ENCODE measurements at regions not wholly inside any gene's neighbourhood (a gene's known extent, or its start where the extent isn't known, plus 50 kb on each side); places are given as distances from the start of the nearest gene placed in this dataset.
"Not testable (repeated sequence)": the region's sequence is repeated elsewhere in the genome, so short reads cannot be mapped to it uniquely, and the experiment has no call there.

GRCh38 chr1:222384531-222384930 lies 163.4 kb downstream of the HHIPL2 start:
- Histone ChIP-seq H3K27me3 (no peaks in the 10 kb centered on the region; the same call in 1 of the 2 replicates), H3K36me3 (no peaks in the 10 kb centered on the region), H3K4me3 (no peak overlapping the region), H3K9me3 (0 out of 2 replicates have a peak, but pooled peaks cover 3% of the 10 kb centered on the region)
- no peak for DNase-seq

DNA sequence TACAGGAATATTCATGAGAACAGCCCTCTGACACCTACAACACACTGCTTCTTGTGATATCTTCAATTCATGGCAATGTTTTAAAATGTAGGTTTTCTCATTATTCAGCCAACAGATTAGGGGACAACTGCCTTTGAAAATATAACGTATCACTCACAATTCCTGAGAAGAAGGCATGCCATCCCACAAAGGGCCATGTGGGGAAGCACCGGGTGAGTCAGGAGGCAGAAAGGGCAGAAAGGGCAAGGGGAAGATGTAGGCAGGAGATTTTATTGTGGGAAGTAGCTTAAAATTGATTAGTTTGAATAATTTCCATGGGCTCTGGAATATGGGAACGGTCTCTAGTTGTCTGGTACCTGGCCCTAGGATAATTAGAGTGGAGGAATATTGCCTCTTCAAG lies 165.7 kb downstream of the HHIPL2 start:
- H3K27me3 ChIP-seq: no peaks in the 10 kb centered on the region; the same call in 1 of the 2 replicates
- H3K9me3 ChIP-seq: 0 out of 2 replicates have a peak, but pooled peaks cover 3% of the 10 kb centered on the region
- H3K4me3 ChIP-seq: no peak overlapping the region
- no peak for DNase-seq
- H3K36me3 ChIP-seq: no peaks in the 10 kb centered on the region

GRCh38 chr1:222377428-222378088 lies 170.3 kb downstream of the HHIPL2 start:
- Histone ChIP-seq H3K27me3 (no peaks in the 10 kb centered on the region; the same call in 1 of the 2 replicates), H3K4me3 (no peak overlapping the region), H3K9me3 (no peaks in the 10 kb centered on the region), H3K36me3 (no peaks in the 10 kb centered on the region)
- DNase-seq: no peak

DNA sequence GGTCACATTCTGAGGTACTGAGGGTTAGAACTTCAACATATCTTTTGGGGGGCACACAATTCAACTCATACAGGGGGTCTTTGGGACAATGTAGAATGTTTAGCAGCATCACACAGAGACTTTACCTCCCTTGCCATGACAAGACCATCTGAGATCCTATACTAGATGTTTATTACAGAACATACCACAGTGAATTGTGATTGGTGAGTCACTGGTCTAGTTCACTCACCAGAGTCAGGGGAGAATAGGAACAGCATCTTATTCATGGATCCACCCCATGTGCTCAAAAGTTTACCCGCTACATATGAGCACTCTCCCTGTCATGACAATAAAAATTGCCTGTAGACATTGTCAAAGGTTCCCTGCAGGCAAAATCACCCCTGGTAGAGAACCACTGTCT lies 171.1 kb downstream of the HHIPL2 start:
- H3K4me3 ChIP-seq, H3K27me3 ChIP-seq, H3K36me3 ChIP-seq, H3K9me3 ChIP-seq, DNase-seq: not testable (repeated sequence)

GRCh38 chr1:222375701-222376100 lies 172.2 kb downstream of the HHIPL2 start:
- Histone ChIP-seq H3K27me3 (no peaks in the 10 kb centered on the region), H3K4me3 (no peak overlapping the region), H3K36me3 (no peaks in the 10 kb centered on the region), H3K9me3 (no peaks in the 10 kb centered on the region)
- no peak for DNase-seq

- Histone ChIP-seq H3K36me3 (no peaks in the 10 kb centered on the region), H3K9me3 (no peaks in the 10 kb centered on the region), H3K27me3 (no peaks in the 10 kb centered on the region), H3K4me3 (no peak overlapping the region)
- no peak for DNase-seq
Observed at GRCh38 chr1:222373831-222374602, 173.9 kb downstream of the HHIPL2 start.

DNA sequence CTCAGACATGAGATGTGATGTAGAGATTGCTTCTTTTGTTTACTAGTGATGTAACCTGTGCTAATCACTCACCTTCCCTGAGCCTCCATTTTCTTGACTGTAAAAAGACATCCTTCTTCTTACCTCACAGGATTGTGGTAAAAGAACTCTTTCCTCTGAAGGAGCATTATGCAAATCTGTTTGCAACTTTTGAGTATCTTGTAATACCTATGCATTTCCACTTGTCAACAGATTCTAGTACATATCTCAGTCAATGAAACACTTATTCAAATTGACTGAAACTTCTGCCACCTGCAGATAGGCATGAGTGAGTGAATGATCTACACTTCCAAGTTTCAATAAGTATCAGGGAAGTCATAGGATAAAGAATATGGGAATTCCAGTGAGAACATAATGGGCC lies 174.7 kb downstream of the HHIPL2 start:
- Histone ChIP-seq H3K36me3 (no peaks in the 10 kb centered on the region), H3K4me3 (no peak overlapping the region), H3K27me3 (no peaks in the 10 kb centered on the region), H3K9me3 (no peaks in the 10 kb centered on the region)
- no peak for DNase-seq

GRCh38 chr1:222372221-222372620 lies 175.7 kb downstream of the HHIPL2 start:
- Histone ChIP-seq H3K4me3 (no peak overlapping the region), H3K36me3 (no peaks in the 10 kb centered on the region), H3K27me3 (no peaks in the 10 kb centered on the region), H3K9me3 (no peaks in the 10 kb centered on the region)
- peak; percentile 72 for DNase-seq

DNA sequence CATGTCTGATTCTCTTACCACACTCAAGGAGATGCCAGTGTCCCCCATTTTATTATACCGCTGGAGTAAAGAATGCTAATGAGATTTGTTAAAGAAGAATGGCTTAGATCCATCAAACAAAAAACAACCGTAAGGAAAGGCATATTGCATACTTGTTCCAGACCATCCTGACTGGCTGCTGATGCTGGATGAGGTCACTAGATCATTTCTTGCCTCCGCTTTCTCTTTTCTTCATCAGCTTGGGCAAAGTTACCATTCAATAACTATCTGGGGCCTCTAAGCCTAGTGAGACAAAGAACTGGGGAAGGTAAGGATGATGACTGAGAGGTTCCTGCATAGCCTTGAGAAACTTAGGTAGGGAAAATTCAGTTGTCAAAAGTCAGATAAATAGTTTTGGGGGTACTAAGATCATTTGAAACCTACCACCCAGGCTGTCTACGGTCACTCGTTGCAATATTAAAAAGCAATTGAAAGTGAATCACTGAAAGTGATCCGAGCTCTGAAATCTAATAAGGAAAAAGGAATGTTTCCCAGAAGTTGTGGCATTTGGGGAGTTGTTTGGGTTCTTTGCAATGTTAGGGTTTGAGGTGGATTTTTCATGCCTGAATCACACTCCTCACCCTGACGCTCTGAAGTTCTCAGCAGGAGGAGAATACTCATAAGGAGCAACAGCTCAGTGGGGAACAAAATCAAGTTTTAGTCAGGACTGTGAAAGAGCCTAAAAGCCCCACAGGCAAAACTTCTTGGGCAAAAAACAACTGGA lies 176.8 kb downstream of the HHIPL2 start:
- peak; percentile 69 for DNase-seq
- H3K27me3 ChIP-seq: no peaks in the 10 kb centered on the region
- H3K9me3 ChIP-seq: no peaks in the 10 kb centered on the region
- H3K36me3 ChIP-seq: no peaks in the 10 kb centered on the region
- H3K4me3 ChIP-seq: no peak overlapping the region

- DNase-seq: peak; percentile 69
Observed at GRCh38 chr1:222370081-222370912, 177.6 kb downstream of the HHIPL2 start.

DNA sequence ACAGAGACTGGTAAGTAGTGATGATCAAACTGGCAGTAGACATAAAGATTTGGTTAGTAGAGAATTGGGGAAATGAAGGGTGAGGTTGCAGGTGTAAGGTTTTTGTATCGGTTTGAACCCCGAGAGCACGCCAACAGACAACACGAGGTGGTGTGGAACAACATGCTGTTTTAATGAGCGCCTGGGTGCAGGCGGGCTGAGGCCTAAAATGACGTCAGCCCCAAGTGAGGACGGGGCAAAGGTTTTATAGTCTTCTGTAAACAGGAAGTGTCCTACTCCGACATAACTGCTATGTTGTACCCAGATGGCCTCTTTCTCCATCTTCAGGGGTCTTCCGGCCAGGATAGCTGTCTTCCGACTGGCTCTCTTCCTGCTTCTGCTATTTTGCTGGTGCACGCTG lies 178.8 kb downstream of the HHIPL2 start:
- H3K36me3 ChIP-seq: no peaks in the 10 kb centered on the region
- H3K4me3 ChIP-seq: no peak overlapping the region
- H3K9me3 ChIP-seq: no peaks in the 10 kb centered on the region
- H3K27me3 ChIP-seq: no peaks in the 10 kb centered on the region
- no peak for DNase-seq

More at GRCh38 chr1:222370081-222370912, 177.6 kb downstream of the HHIPL2 start:
- no peak overlapping the region for H3K4me3 ChIP-seq
- no peaks in the 10 kb centered on the region for H3K27me3 ChIP-seq
- H3K9me3 ChIP-seq: no peaks in the 10 kb centered on the region
- H3K36me3 ChIP-seq: no peaks in the 10 kb centered on the region

DNA sequence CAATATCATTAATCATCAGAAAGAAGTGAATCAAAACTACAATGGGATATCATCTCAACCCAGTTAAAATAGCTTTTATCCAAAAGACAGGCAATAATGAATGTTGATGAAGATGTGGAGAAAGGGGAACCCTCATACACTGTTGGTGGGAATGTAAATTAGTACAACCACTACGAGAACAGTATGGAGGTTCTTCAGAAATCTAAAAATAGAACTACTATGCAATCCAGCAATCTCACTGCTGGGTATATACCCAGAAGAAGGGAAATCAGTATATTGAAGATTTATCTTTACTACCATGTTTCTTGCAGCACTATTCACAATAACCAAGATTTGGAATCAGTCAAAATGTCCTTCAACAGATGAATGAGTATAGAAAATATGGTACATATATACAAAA lies 189.8 kb downstream of the HHIPL2 start:
- Histone ChIP-seq H3K9me3 (no peaks in the 10 kb centered on the region; the same call in 1 of the 2 replicates), H3K4me3 (no peak overlapping the region), H3K27me3 (0 out of 2 replicates have a peak, but pooled peaks cover 4% of the 10 kb centered on the region), H3K36me3 (no peaks in the 10 kb centered on the region)
- DNase-seq: no peak

- no peaks in the 10 kb centered on the region for H3K36me3 ChIP-seq
- DNase-seq: no peak
- no peak overlapping the region for H3K4me3 ChIP-seq
- H3K27me3 ChIP-seq: 0 out of 2 replicates have a peak, but pooled peaks cover 4% of the 10 kb centered on the region
- H3K9me3 ChIP-seq: no peaks in the 10 kb centered on the region; the same call in 1 of the 2 replicates
Observed at GRCh38 chr1:222357252-222357651, 190.7 kb downstream of the HHIPL2 start.

DNA sequence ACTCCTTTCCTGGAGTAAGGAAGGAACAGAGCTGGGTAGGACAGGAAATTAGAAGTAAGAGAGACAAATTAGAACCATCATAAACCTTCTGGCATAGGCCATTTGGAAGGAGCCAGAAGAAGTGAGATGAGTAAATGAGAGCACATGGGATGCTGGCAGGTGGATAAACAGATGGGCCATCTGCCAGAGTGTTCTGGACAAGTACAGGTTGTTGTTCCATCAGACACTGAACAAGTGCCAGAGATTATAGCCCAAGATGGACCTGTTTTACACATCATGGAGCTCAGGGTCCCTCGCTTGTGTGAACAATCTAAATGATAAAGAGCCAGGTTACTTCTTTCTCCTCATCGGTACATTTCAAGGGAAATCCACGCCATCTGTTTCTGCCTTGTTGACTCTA lies 200.3 kb downstream of the HHIPL2 start:
- Histone ChIP-seq H3K4me3 (no peak overlapping the region), H3K27me3 (no peaks in the 10 kb centered on the region; the same call in 1 of the 2 replicates), H3K36me3 (no peaks in the 10 kb centered on the region), H3K9me3 (no peaks in the 10 kb centered on the region)
- no peak for DNase-seq

DNA sequence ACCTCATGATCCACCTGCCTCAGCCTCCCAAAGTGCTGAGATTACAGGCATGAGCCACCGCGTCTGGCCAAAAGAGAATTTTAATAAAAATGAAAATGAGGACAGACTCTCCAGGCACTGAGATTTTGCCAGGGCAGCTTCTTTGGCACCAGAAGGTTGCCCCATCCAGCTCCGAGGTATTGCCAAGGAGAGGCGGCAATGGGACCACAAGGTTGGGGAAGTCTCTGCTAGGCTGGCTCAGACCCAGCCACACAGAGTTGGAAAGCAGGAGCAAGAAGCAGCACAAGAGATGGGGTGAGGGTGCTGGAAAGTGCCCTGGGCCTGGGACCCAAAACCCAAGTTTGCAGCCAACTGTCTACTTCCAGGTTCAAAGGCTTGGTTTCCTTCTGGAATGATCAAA lies 200.9 kb downstream of the HHIPL2 start:
- Histone ChIP-seq H3K36me3 (no peaks in the 10 kb centered on the region), H3K27me3 (no peaks in the 10 kb centered on the region; the same call in 1 of the 2 replicates), H3K4me3 (no peak overlapping the region), H3K9me3 (no peaks in the 10 kb centered on the region)
- no peak for DNase-seq

GRCh38 chr1:222339376-222339947 lies 208.4 kb downstream of the HHIPL2 start:
- Histone ChIP-seq H3K4me3 (no peak overlapping the region), H3K27me3 (no peaks in the 10 kb centered on the region; the same call in 1 of the 2 replicates), H3K36me3 (no peaks in the 10 kb centered on the region), H3K9me3 (no peaks in the 10 kb centered on the region)
- no peak for DNase-seq
